GM21576 (cell line): ENCODE measurements at regions not wholly inside any gene's neighbourhood (a gene's known extent, or its start where the extent isn't known, plus 50 kb on each side); places are given as distances from the start of the nearest gene placed in this dataset.

Source experiments
- ATAC-seq: cut with Tn5 transposase; IDR thresholded peaks from one replicate; pipeline ENCODE4 v1.9.1; 2021; ENCODE audit warnings: mild to moderate bottlenecking, moderate library complexity; ENCODE audit not compliant: unreplicated experiment

- no peak for ATAC-seq
Observed at GRCh38 chrX:6701085-6701484, 166.2 kb upstream of the VCX3A start.

GRCh38 chrX:6695717-6696116, 160.8 kb upstream of the VCX3A start:
- ATAC-seq, result no peak

GRCh38 chrX:6694977-6695376, 160.1 kb upstream of the VCX3A start:
- no peak for ATAC-seq

DNA sequence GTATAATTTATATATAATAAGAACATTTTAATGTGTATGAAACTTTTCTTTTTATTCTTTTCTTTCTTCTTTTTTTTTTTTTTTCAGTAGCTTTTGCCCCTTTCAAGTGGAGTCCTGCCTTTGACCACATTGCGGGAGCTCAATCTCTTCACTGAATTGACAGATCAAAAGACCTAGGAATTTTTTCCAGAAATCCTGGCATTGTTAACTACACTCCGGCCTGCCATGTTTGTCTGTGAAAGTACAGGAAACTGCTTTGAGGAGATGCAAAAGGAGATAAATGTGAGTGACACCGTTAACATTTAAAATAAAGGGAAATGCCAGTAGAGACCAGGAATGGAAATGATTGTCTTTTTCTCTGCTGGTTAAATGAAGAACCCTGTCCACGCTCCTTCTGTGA, 159.3 kb upstream of the VCX3A start:
- ATAC-seq, result no peak

DNA sequence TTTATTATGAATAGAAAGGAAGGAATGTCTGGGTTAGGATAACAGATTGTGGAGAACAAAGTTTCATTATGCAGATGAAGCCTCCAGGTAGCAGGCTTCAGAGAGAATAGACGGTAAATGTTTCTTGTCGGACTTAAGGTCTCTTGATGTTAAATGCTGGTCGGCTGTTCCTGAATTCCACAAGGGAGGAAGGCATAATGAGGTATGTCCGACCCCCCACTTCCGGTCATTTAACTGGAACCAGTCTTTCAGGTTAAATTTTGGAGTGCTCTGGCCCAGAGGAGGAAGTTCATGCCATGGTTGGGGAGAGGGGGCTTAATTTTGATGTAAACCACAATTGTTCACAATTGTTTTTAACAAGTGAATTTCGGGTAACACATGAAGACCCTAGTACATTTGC, 158.1 kb upstream of the VCX3A start:
- no peak for ATAC-seq

DNA sequence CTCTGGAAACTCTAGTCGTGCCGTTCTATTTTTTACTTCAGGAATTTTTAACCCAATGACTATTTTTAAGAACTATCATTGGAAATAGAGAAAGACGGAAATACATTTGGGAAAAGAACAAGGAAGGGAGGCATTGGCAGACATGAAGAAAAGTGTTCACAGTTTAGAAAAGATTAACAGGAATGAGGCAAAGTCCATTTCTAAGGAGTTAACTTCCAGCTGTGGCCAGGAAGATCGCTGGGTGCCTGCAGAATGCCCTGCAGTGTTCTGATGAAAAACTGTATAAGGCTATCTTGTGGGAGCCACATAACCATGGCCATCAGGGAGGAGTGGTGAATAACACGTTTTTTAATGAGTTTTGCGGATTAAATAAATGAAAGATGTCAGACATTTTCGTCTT, 150.6 kb upstream of the VCX3A start:
- ATAC-seq, result no peak

- ATAC-seq, result peak; percentile 60
Observed at GRCh38 chrX:6683353-6683752, 148.4 kb upstream of the VCX3A start.

DNA sequence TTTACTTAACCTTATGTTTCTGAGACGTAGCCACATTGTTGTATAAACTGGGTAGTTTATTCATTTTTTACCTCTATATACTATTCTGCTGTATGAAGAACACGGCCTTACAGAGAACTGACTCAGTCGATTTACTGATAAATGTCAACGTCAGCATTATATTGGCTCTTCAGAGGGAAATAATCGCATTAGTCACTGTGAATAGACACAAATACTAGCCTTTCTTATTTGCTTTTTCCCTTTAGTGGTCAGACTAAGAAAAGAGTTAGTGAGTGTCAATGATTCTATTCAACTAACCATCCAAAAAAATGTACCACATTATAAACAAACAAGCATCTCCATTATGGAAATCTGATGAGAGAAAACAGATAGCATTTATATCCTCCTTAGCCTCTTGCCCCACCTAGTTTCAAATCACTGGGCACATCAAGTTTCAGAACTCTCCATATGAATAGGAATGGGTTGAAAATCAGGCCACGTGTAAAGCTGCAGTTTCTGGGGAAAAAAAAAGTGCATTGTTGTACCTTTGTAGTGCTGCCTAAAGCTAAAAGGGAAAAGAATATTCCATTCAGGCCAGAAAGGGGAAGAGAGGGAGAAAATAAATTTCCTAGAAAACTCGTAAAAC, 146.7 kb upstream of the VCX3A start:
- ATAC-seq, result no peak

DNA sequence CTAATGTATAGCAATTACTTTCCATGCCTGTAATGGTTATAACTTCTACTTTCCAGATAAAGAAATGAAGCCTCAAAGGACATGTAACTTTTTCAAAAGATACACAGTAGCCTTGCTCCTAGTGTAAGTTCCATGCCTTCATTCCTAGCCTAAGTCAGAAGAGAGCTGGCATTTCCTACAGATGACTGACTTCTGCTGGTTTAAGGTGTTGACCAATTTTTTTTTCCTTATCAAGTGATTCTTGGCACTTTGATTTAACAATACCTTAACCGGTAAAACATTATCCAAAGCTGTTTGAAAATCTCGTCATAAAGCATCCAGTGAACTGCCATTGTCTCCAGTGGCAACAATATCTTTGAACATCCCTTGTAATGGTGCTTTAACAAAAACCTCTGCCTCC, 145.1 kb upstream of the VCX3A start:
- ATAC-seq, result no peak

DNA sequence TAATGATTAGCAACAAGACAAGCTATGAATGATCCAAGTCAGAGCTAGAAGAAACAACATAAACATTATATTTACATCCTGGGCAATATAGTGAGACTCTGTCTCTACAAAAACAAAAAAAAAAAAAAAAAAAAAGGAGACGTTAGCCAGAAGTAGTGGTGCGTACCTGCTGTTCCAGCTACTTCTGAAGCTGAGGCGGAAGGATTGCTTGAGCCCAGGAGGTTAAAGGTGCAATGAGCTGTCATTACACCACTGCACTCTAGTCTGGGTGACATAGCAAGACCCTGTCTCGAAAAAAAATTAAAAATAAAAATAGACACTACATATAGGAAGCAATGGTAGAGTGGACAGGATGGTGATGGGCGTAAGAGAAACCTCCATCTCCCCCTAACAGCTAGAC, 144.6 kb upstream of the VCX3A start:
- ATAC-seq, result no peak

GRCh38 chrX:6678313-6678712, 143.4 kb upstream of the VCX3A start:
- no peak for ATAC-seq

DNA sequence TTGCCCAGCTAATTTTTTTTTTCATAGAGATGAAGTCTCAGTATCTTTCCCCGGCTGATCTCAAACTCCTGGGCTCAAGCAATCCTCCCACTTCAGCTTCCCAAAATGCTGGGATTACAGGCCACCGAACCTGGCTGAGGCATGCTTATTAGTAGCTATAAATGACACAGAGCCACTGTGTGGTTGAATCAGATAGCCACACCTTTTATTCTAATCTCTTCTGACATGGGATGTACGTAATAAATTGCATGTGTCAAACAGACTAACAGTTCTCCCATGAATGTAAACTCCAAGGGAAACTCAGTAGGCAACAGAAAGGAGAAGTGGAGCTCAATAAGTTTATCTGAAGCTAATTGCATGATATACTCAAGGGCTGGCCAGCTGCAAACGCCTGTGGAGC, 139.8 kb upstream of the VCX3A start:
- no peak for ATAC-seq

- peak; percentile 55 for ATAC-seq
Observed at GRCh38 chrX:6667048-6667768, 132.3 kb upstream of the VCX3A start.

DNA sequence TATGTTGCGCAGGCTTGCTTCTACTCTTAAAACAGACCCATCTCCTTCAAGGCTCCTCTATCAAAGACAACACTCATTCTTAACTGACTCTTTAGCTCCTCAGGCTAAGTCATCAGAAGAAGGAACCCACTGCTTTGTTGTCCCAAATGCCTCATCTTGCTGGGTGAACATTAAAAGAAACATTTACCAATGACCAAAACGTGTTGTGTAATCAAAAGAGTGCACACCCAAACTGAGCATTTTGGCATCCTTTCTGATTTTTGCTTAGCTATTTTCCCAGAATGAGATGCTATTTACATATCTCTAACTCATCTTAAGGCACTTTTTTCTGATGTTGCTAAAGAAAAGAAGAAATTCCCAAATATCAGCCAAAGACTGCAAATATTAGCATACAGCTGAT, 131.7 kb upstream of the VCX3A start:
- no peak for ATAC-seq

DNA sequence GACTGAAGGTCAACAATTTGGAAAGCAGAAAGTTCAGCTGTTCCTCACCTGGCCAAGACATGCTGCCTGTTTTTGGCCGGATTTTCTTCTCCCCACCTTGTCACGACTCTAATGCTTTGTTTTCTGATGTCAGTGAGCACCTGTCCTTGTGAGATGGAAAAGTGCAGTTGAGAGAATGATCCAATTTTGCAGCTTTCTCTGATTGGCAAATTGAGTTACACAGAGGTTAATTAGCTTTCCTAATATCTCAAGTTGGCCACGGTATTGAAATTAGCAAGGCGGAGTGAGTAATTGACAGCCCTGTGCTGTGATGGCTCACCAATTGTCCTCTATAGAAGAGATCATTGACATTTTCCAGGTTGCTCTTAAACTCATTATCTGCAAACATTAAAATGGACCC, 126.8 kb upstream of the VCX3A start:
- no peak for ATAC-seq

- no peak for ATAC-seq
Observed at GRCh38 chrX:6660567-6661264, 125.8 kb upstream of the VCX3A start.

GRCh38 chrX:6645216-6645615, 110.3 kb upstream of the VCX3A start:
- no peak for ATAC-seq

DNA sequence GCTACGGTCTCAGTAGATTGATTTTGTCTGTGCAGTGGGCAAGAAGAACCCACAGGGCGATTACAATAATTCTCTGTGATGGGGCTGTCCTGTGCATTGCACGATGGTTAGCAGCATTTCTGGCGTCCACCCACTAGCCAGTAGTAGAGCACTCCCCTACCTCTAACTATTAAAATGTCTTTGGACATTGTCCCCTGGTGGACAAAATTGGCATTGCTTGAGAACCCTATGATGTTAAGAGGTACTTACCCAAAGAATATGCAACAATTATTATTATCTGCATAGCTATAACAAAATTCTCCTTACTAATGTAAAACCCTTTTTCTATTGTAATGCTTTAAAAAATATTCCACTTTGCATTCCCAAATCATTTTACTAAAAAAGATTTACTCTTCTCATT, 109.5 kb upstream of the VCX3A start:
- ATAC-seq, result no peak

DNA sequence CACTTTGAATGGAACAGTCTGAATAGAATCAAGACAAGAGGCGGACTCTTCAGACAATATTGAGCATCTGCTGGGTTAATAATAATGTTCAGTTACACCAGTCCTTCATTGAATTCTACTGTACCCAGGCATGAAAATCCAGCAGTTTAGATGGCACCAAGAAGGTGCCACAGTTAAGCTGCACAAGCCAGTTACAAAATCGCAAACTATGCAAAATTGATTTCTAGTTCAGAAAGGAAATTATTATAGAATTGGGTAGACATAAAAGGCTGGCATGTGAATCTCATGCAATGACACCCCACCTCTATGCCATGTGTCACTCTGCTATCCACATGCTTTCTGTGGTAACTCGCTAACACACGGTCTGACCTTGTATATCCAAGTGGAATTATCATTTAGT, 105.8 kb upstream of the VCX3A start:
- no peak for ATAC-seq

GRCh38 chrX:6614506-6614905, 79.6 kb upstream of the VCX3A start:
- ATAC-seq, result no peak

DNA sequence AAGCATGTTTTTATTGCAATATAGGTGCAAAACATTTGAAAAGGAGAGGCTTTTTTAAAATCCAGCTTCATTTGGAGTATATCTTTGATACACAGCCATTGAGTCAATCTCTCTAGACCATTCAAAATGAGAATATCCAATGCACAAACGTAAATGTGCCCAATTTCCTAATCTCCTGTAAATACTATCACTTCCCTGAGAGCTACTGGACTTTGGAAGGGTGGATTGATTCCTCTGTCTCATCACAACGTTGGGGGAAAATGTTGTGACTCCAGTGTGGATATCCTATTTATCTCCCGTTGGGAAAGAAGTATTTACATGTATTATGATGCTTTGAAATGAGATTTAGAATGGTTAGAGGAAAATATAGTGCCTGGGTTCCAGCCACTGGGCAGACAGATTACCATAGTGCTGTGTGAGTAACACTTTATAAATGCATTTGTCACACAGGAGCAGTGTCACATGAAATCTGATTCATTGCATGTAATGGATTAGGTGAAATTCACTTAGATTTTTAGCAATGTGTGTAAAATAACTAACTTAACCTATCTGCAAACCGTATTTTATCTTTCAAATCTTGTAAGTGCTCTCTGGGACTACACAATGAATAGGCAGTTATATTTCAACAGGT, 64.4 kb upstream of the VCX3A start:
- ATAC-seq, result no peak
